ENCODE measurements at regions not wholly inside any gene's neighbourhood (a gene's known extent, or its start where the extent isn't known, plus 50 kb on each side); places are given as distances from the start of the nearest gene placed in this dataset.

GRCh38 chr12:107340898-107341297 lies 247.5 kb upstream of the CRY1 start:
- DNase-seq (ENCODE audit: low read depth in 2 of 3, low spot score in 1 of 3), result no peak

GRCh38 chr12:107344035-107344808 lies 250.9 kb upstream of the CRY1 start:
- DNase-seq (ENCODE audit: low read depth in 2 of 3, low spot score in 1 of 3), result no peak

- no peak for DNase-seq (ENCODE audit: low read depth in 2 of 3, low spot score in 1 of 3)
These were observed 253.9 kb upstream of the CRY1 start for GRCh38 chr12:107347261-107347660.

GRCh38 chr12:107349008-107349747 lies 255.8 kb upstream of the CRY1 start:
- DNase-seq (ENCODE audit: low read depth in 2 of 3, low spot score in 1 of 3), result no peak

GRCh38 chr12:107349839-107350238 lies 256.5 kb upstream of the CRY1 start:
- DNase-seq (ENCODE audit: low read depth in 2 of 3, low spot score in 1 of 3), result no peak

- DNase-seq (ENCODE audit: low read depth in 2 of 3, low spot score in 1 of 3), result no peak
These were observed 257.8 kb upstream of the CRY1 start for GRCh38 chr12:107351109-107351508.

GRCh38 chr12:107351713-107352112 lies 258.4 kb upstream of the CRY1 start:
- DNase-seq (ENCODE audit: low read depth in 2 of 3, low spot score in 1 of 3), result no peak

GRCh38 chr12:107352347-107353081 lies 259.2 kb upstream of the CRY1 start:
- no peak for DNase-seq (ENCODE audit: low read depth in 2 of 3, low spot score in 1 of 3)

- DNase-seq (ENCODE audit: low read depth in 2 of 3, low spot score in 1 of 3), result no peak
These were observed 260.0 kb upstream of the CRY1 start for GRCh38 chr12:107353312-107353711.

GRCh38 chr12:107355004-107355565 lies 261.7 kb upstream of the CRY1 start:
- DNase-seq (ENCODE audit: low read depth in 2 of 3, low spot score in 1 of 3), result no peak

GRCh38 chr12:107355612-107356011 lies 262.3 kb upstream of the CRY1 start:
- no peak for DNase-seq (ENCODE audit: low read depth in 2 of 3, low spot score in 1 of 3)

- no peak for DNase-seq (ENCODE audit: low read depth in 2 of 3, low spot score in 1 of 3)
These were observed 263.1 kb upstream of the CRY1 start for GRCh38 chr12:107356266-107356936.

- no peak for DNase-seq (ENCODE audit: low read depth in 2 of 3, low spot score in 1 of 3)
These were observed 263.6 kb upstream of the CRY1 start for GRCh38 chr12:107356937-107357295.

GRCh38 chr12:107359382-107359781 lies 266.0 kb upstream of the CRY1 start:
- DNase-seq (ENCODE audit: low read depth in 2 of 3, low spot score in 1 of 3), result no peak

- DNase-seq (ENCODE audit: low read depth in 2 of 3, low spot score in 1 of 3), result no peak
These were observed 266.7 kb upstream of the CRY1 start for GRCh38 chr12:107360033-107360432.

- DNase-seq (ENCODE audit: low read depth in 2 of 3, low spot score in 1 of 3), result no peak
These were observed 267.1 kb upstream of the CRY1 start for GRCh38 chr12:107360482-107360881.

GRCh38 chr12:107361970-107362369 lies 268.6 kb upstream of the CRY1 start:
- no peak for DNase-seq (ENCODE audit: low read depth in 2 of 3, low spot score in 1 of 3)

GRCh38 chr12:107362960-107363359 lies 269.6 kb upstream of the CRY1 start:
- no peak for DNase-seq (ENCODE audit: low read depth in 2 of 3, low spot score in 1 of 3)

- DNase-seq (ENCODE audit: low read depth in 2 of 3, low spot score in 1 of 3), result no peak
These were observed 271.6 kb upstream of the CRY1 start for GRCh38 chr12:107364875-107365518.

- DNase-seq (ENCODE audit: low read depth in 2 of 3, low spot score in 1 of 3), result no peak
These were observed 272.4 kb upstream of the CRY1 start for GRCh38 chr12:107365703-107366102.

GRCh38 chr12:107366322-107366721 lies 273.0 kb upstream of the CRY1 start:
- no peak for DNase-seq (ENCODE audit: low read depth in 2 of 3, low spot score in 1 of 3)

Data from stimulated activated CD4-positive, alpha-beta T cell treated with anti-CD3 and anti-CD28 coated beads, Interleukin-12 subunit alpha, Interleukin-12 subunit beta, amount 100 ng/mL, for 48 hours (primary cell).